ENCODE measurements at regions not wholly inside any gene's neighbourhood (a gene's known extent, or its start where the extent isn't known, plus 50 kb on each side); places are given as distances from the start of the nearest gene placed in this dataset.

- H2AFZ ChIP-seq (ENCODE audit: low read length), result no peak overlapping the region
- no peak overlapping the region for H4K8ac ChIP-seq (ENCODE audit: extremely low read depth, insufficient read depth, low read length)
- H3K36me3 ChIP-seq (ENCODE audit: control insufficient read depth in 2 of 4, insufficient read depth in 4 of 4, low read length in 3 of 4), result no peaks in the 10 kb centered on the region
- H2BK15ac ChIP-seq (ENCODE audit: low read length), result no peak overlapping the region
- ChIA-PET POLR2A (ENCODE audit: partially characterized antibody) (no interaction called here), CTCF (ENCODE audit: partially characterized antibody) (no interaction called here)
- no peaks in the 10 kb centered on the region for H3K79me2 ChIP-seq (ENCODE audit: control insufficient read depth in 1 of 2, insufficient read depth in 2 of 2, low read length in 2 of 2)
- no peak overlapping the region for H3K4ac ChIP-seq (replicated peaks; ENCODE audit: insufficient read length, low read depth, low read length)
- H2BK120ac ChIP-seq (replicated peaks; ENCODE audit: low read depth, low read length), result no peak overlapping the region
- WGBS, 2 experiments (ENCODE audit: extremely low coverage in 1 of 2, insufficient coverage in 1 of 2, insufficient read length in 1 of 2, insufficient replicate concordance in 2 of 2, low coverage in 1 of 2, low lambda C conversion rate in 2 of 2, missing lambda C conversion rate in 1 of 2), result 60% methylated on average over 4 of the region's 4 CpGs; no CpG with 5 or more reads in 1 of the 2 experiments
- FAIRE-seq, result peak; percentile 24
- H3K56ac ChIP-seq (replicated peaks; ENCODE audit: insufficient read length, low read depth, low read length), result no peak overlapping the region
- H2BK20ac ChIP-seq (ENCODE audit: low read length), result no peak overlapping the region
- H2BK5ac ChIP-seq (ENCODE audit: low read depth, low read length), result no peak overlapping the region
- H3K23ac ChIP-seq (ENCODE audit: insufficient read length), result no peak overlapping the region
- H3K9ac ChIP-seq (replicated peaks in 1 of 4; ENCODE audit: extremely low read depth in 1 of 4, low read depth in 3 of 4, low read length in 3 of 4), result no peak overlapping the region
- H3K4me1 ChIP-seq (replicated peaks in 1 of 4; ENCODE audit: control insufficient read depth in 3 of 4, insufficient read depth in 4 of 4, low read length in 3 of 4), result peaks cover 0 to 6% (median 4%) of the 10 kb centered on the region in 4 experiments; a peak in 2 of 7 replicates
- H4K5ac ChIP-seq (ENCODE audit: insufficient read length, low read depth, low read length), result no peak overlapping the region
- no peaks in the 10 kb centered on the region for H3K23me2 ChIP-seq (ENCODE audit: low read depth, low read length)
- no peak overlapping the region for H4K91ac ChIP-seq (replicated peaks; ENCODE audit: insufficient read length, low read length)
- no peak overlapping the region for H2BK12ac ChIP-seq (ENCODE audit: low read depth, low read length)
- H3K27ac ChIP-seq (ENCODE audit: low read depth, low read length), result no peak overlapping the region
- H4K20me1 ChIP-seq (replicated peaks in 1 of 2; ENCODE audit: control insufficient read depth in 1 of 2, insufficient read depth in 2 of 2, low read length in 2 of 2), result no peaks in the 10 kb centered on the region
- H3K27me3 ChIP-seq (replicated peaks in 1 of 4; ENCODE audit: control insufficient read depth in 3 of 4, extremely low read depth in 1 of 4, insufficient read depth in 3 of 4, low read length in 3 of 4), result no peaks in the 10 kb centered on the region
- H3K79me1 ChIP-seq (ENCODE audit: low read depth, low read length), result no peaks in the 10 kb centered on the region
- no peak overlapping the region for H2AK5ac ChIP-seq (ENCODE audit: low read depth, low read length)
- no peak overlapping the region for H3K18ac ChIP-seq (ENCODE audit: extremely low read depth, low read length)
- no peak overlapping the region for H3K4me2 ChIP-seq (ENCODE audit: insufficient read depth in 1 of 2, low read depth in 2 of 2, low read length in 2 of 2)
- H3K9me3 ChIP-seq (ENCODE audit: insufficient read depth in 2 of 2, low read depth in 1 of 2, low read length in 1 of 2), result no peaks in the 10 kb centered on the region
- H3K4me3 ChIP-seq (ENCODE audit: extremely low read depth in 1 of 4, insufficient read depth in 2 of 4, low read depth in 3 of 4, low read length in 4 of 4), result no peak overlapping the region
- H3K14ac ChIP-seq (ENCODE audit: insufficient read length), result no peak overlapping the region
- no peak for DNase-seq (ENCODE audit: low read depth in 1 of 2, low spot score in 2 of 2)
- TF ChIP-seq CHD7 (IDR thresholded peaks at IDR 0.05; ENCODE audit: insufficient replicate concordance, low read length), result no peak
Observed at GRCh38 chr1:96492236-96492635, 229.3 kb upstream of the PTBP2 start.

Measured in H1 (cell line).